Heart right ventricle (tissue), 16 donors: ENCODE measurements at regions not wholly inside any gene's neighbourhood (a gene's known extent, or its start where the extent isn't known, plus 50 kb on each side); places are given as distances from the start of the nearest gene placed in this dataset.
A peak's percentile ranks its signal among the peaks of the same experiment; 100 is the strongest.

Source experiments
- ATAC-seq, 8 donors: fragments of 200-7000 bp; cut with Tn5 transposase; one replicate each; pipeline ENCODE4 v1.9.1; 2020; ENCODE audit warnings: mild to moderate bottlenecking in 8 of 8, moderate library complexity in 8 of 8, moderate number of reproducible peaks in 1 of 8
- DNase-seq, 2 donors: peaks; one replicate each; pipeline ENCODE4 v3.0.0-alpha.2; 2020
- H3K27ac ChIP-seq, 10 donors: fragments of 200-600 bp; sonication (generic) in 2 of 10; one replicate each; pipeline versions ENCODE4 v1.5.0 to v1.8.0; 2020 to 2022; ENCODE audit warnings: mild to moderate bottlenecking in 3 of 10
- H3K27me3 ChIP-seq, 7 donors: fragments of 200-600 bp; one replicate each; pipeline ENCODE4 v1.8.0; 2021 to 2022; ENCODE audit warnings: mild to moderate bottlenecking in 2 of 7
- H3K36me3 ChIP-seq, 9 donors: fragments of 200-600 bp; sonication (generic) in 1 of 9; one replicate each; pipeline versions ENCODE4 v1.5.0 to v1.8.0; 2020 to 2022; ENCODE audit warnings: mild to moderate bottlenecking in 2 of 9
- H3K4me1 ChIP-seq, 9 donors: fragments of 200-600 bp; sonication (generic) in 1 of 9; one replicate each; pipeline versions ENCODE4 v1.5.0 to v1.8.0; 2020 to 2022; ENCODE audit warnings: mild to moderate bottlenecking in 4 of 9
- H3K4me3 ChIP-seq, 10 donors: fragments of 200-600 bp; sonication (generic) in 2 of 10; one replicate each; pipeline versions ENCODE4 v1.5.0 to v1.8.0; 2020 to 2022; ENCODE audit warnings: mild to moderate bottlenecking in 7 of 10, moderate library complexity in 2 of 10
- H3K9me3 ChIP-seq, 11 donors: fragments of 200-600 bp in 10 of 11; sonication (generic) in 2 of 11; one replicate each; pipeline versions ENCODE4 v1.5.0 to v1.8.0; 2013 to 2022; ENCODE audit warnings: mild to moderate bottlenecking in 2 of 11, control low read depth in 1 of 11, moderate library complexity in 1 of 11
- WGBS, 2 donors: extraction: QIAGEN DNeasy Blood & Tissue Kit; methylation state at CpG; one replicate each; pipeline ENCODE4 v1.1.7; 2013; ENCODE audit warnings: inconsistent platforms in 1 of 2; 5-methylcytosine and 5-hydroxymethylcytosine counted together
- intact Hi-C, 10 donors: fragments of 100-400 bp; cut with DNase I; formaldehyde crosslinking; loops; one replicate each; pipeline versions ENCODE4 v1.11.1 to v1.14.2; 2022
- TF ChIP-seq, protein P1 (sequence below), 9 donors: fragments of 200-600 bp; sonication (generic) in 2 of 9; IDR thresholded peaks; one replicate each; pipeline versions ENCODE4 v1.5.0 to v1.8.0; 2021 to 2022; ENCODE audit warnings: antibody characterized with exemption in 9 of 9, mild to moderate bottlenecking in 5 of 9, moderate library complexity in 1 of 9
- donor health status: Arrhythmogenic right ventricular cardiomyopathy.
- donor health status: ischemic (EF 13 %, LVEDD 7.1; RV severe dilation, severe dysfunction).
- donor health status: healthy with polysubstance abuse.
- donor health status: DM: no; HTN: yes; CAD: no.
- donor health status: DM: no; HTN: no; CAD: no.
- donor health status: ischemic (EF 25% LVEDD 6.9; RV normal size, moderate dysfunction).
- donor health status: ischemic (EF 25% LVEDD 5.7; RV mildly dilated, moderate dysfunction).
- donor health status: healthy.
- donor health status: DM: yes; HTN: yes; CAD: no.
- donor health status: Ischemic cardiomyopathy.
- donor health status: ischemic (EF 35%, LVEDD 5.7; RV mildly dilated, moderate dysfunction).
- donor health status: nonischemic (EF 11% LVEDD 7.7; RV severe dilation, severe dysfunction).
- donor health status: DM: yes; HTN: yes; CAD: no.
- donor health status: PGD.
- donor health status: ischemic (EF 29% LVEDD 5.4; RV normal size, mild dysfunction).
- donor health status: nonischemic (EF 23%, LVEDD 6.1; RV moderate dilation, normal function).

DNA sequence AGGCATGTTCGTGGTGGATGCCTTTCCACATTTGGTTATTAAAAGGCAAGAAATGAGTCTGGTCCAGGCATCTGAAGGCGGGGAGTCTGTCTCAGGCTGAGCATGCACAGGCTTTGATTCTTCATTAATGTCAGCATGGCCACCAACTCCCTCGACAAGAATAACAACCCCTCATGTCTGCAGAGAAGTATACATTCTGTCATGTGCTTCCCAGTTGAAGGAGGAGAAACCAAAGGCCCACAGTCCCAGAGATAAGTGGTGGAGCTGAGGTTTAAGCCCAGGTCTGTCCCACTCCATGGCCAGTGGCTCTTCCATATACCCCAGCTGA is 61.6 kb upstream of the LAPTM5 start:
- DNase-seq = no peak
- Histone ChIP-seq H3K27ac (no peak overlapping the region), H3K4me1 (peaks cover 4 to 55% (median 29%) of the 10 kb centered on the region in 9 donors)

DNA sequence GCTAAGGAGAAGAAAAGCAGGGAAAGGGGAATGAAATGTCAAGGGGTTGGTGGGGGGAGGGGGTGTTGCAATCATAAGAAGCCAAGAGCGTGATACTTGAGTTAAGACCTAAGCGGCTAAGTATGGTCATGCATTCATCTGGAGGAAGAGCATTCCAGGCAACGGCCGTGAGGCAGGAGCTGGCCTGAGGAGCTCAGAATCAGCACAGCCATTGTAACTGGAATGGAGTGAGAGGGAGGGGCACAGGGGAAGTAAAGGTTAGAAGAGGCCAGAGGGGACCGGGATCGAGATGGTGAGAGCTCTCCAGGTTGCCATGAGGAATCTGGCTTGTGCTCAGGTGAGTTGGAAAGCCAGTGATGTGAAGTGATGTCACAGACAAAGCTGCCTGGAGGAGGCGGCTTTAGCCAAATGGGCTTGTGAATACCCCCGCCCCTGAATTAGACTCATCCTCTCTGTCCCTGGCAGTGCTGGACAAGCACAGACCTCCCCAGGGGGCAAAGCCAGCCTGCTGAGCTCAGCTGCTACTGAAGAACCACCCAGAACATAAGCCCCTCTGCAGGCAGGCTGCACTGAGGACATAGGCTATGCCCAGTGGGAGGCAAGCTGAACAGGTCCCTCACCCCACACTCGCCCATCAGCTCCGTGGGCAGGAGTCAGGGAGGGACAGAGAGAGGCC is 61.1 kb upstream of the LAPTM5 start:
- WGBS, 2 donors = 63 to 65% methylated on average over 10 of the region's 10 CpGs
- no peak for DNase-seq
- TF ChIP-seq, protein P1, sequence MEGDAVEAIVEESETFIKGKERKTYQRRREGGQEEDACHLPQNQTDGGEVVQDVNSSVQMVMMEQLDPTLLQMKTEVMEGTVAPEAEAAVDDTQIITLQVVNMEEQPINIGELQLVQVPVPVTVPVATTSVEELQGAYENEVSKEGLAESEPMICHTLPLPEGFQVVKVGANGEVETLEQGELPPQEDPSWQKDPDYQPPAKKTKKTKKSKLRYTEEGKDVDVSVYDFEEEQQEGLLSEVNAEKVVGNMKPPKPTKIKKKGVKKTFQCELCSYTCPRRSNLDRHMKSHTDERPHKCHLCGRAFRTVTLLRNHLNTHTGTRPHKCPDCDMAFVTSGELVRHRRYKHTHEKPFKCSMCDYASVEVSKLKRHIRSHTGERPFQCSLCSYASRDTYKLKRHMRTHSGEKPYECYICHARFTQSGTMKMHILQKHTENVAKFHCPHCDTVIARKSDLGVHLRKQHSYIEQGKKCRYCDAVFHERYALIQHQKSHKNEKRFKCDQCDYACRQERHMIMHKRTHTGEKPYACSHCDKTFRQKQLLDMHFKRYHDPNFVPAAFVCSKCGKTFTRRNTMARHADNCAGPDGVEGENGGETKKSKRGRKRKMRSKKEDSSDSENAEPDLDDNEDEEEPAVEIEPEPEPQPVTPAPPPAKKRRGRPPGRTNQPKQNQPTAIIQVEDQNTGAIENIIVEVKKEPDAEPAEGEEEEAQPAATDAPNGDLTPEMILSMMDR (IDR thresholded peaks at IDR 0.05) = no peak
- Histone ChIP-seq H3K9me3 (no peaks in the 10 kb centered on the region), H3K36me3 (no peaks in the 10 kb centered on the region), H3K4me1 (peaks cover 4 to 50% (median 26%) of the 10 kb centered on the region in 9 donors), H3K4me3 (no peak overlapping the region), H3K27me3 (peaks cover 0 to 66% (median 0%) of the 10 kb centered on the region in 7 donors), H3K27ac (no peak overlapping the region)
- intact Hi-C loops = loop anchor here in 2 of 10 donors (5.0 kb wide), 2 partner anchors 34 to 74 kb away; no protein-coding TSS in a partner anchor
- ATAC-seq = no peak

More for the DNA sequence above, 61.6 kb upstream of the LAPTM5 start:
- Histone ChIP-seq H3K27me3 (peaks cover 0 to 61% (median 0%) of the 10 kb centered on the region in 7 donors), H3K9me3 (no peaks in the 10 kb centered on the region), H3K36me3 (no peaks in the 10 kb centered on the region), H3K4me3 (no peak overlapping the region)
- ATAC-seq = no peak
- TF ChIP-seq, protein P1 (IDR thresholded peaks at IDR 0.05) = no peak
- intact Hi-C loops = loop anchor here in 2 of 10 donors (5.0 kb wide), 2 partner anchors 33 to 73 kb away; no protein-coding TSS in a partner anchor
- WGBS, 2 donors = 74 to 77% methylated on average over 3 of the region's 3 CpGs

DNA sequence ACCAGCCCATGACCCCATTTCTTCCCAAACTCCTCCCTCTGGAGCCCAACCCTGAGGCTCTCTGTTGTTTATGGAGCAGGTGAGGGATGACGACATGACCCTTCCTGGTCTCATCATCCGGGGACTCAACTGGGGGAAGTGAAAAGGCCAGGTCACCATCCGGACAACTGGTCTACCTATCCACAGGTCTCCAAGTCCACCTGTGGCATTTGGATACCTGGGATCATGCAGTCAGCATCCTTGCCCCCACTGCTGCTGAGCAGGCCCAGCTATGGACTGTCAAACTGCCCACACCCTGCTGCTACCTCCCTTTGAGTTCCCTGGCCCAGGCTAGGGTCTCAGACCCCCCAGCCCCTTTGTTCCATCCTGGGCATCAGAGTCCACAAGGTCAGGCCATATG is 60.0 kb upstream of the LAPTM5 start:
- H3K4me1 ChIP-seq = peaks cover 0 to 39% (median 17%) of the 10 kb centered on the region in 9 donors
- DNase-seq (no peak), ATAC-seq (no peak)
- TF ChIP-seq, protein P1 (IDR thresholded peaks at IDR 0.05) = no peak
- no peak overlapping the region for H3K4me3 ChIP-seq
- no peak overlapping the region for H3K27ac ChIP-seq
- H3K27me3 ChIP-seq = peaks cover 0 to 71% (median 0%) of the 10 kb centered on the region in 7 donors
- no peaks in the 10 kb centered on the region for H3K36me3 ChIP-seq
- no peaks in the 10 kb centered on the region for H3K9me3 ChIP-seq
- 86 to 92% methylated on average over 3 of the region's 3 CpGs for WGBS, 2 donors
- intact Hi-C loops = loop anchor here in 2 of 10 donors (5.0 kb wide), 2 partner anchors 35 to 75 kb away; no protein-coding TSS in a partner anchor

DNA sequence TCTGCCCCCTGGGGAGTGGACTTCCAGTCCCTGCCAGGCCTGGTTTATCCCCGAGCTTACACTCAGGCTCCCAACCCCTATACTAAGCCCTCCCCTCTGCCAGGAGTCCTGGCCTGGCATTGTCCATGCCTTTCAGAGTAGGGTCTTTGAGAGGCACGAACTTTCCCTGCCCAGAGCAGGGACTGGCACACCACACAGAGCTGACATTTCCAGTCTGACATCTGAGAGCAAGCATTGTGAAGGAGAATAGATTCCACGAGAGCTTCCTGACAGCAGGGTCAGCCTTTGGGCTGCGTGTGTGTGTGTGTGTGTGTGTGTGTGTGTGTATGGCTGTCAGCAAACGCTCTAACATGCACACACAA is 59.5 kb upstream of the LAPTM5 start:
- DNase-seq = no peak
- WGBS, 2 donors = 56 to 69% methylated on average over 5 of the region's 5 CpGs
- Histone ChIP-seq H3K27ac (peak overlapping the region in 3 of 10 donors; percentile 37 to 40 (median 38)), H3K4me1 (peaks cover 0 to 37% (median 17%) of the 10 kb centered on the region in 9 donors), H3K4me3 (no peak overlapping the region), H3K36me3 (no peaks in the 10 kb centered on the region), H3K27me3 (peaks cover 0 to 75% (median 0%) of the 10 kb centered on the region in 7 donors), H3K9me3 (no peaks in the 10 kb centered on the region)
- TF ChIP-seq, protein P1 (IDR thresholded peaks at IDR 0.05) = no peak
- ATAC-seq = peak in 2 of 8 donors; percentile 15 to 33
- intact Hi-C loops = loop anchor here in 2 of 10 donors (5.0 kb wide), 2 partner anchors 35 to 75 kb away; no protein-coding TSS in a partner anchor
